ENCODE measurements at regions not wholly inside any gene's neighbourhood (a gene's known extent, or its start where the extent isn't known, plus 50 kb on each side); places are given as distances from the start of the nearest gene placed in this dataset.

GRCh38 chr3:67118635-67119034, 120.5 kb downstream of the KBTBD8 start:
- Histone ChIP-seq H3K36me3 (ENCODE audit: insufficient read depth, low read length) (no peaks in the 10 kb centered on the region), H3F3A (ENCODE audit: low read depth) (no peaks in the 10 kb centered on the region), H3K4me2 (ENCODE audit: low read depth, low read length, poor library complexity, severe bottlenecking) (no peak overlapping the region), H3K27me3 (ENCODE audit: insufficient read depth, low read length, poor library complexity, severe bottlenecking) (no peaks in the 10 kb centered on the region), H3K4me3 (ENCODE audit: low read length, poor library complexity, severe bottlenecking) (no peak overlapping the region), H3K4me1 (ENCODE audit: insufficient read depth, low read length, poor library complexity, severe bottlenecking) (no peaks in the 10 kb centered on the region), H3K9me3 (ENCODE audit: insufficient read depth, low read depth, low read length) (no peaks in the 10 kb centered on the region), H4K20me1 (ENCODE audit: insufficient read depth, low read length, poor library complexity, severe bottlenecking) (no peaks in the 10 kb centered on the region), H2AFZ (ENCODE audit: low read length) (no peak overlapping the region), H3K9ac (ENCODE audit: low read depth, low read length, poor library complexity, severe bottlenecking) (no peak overlapping the region), H3K79me2 (ENCODE audit: insufficient read depth, low read length) (no peaks in the 10 kb centered on the region), H3K9me2 (replicated peaks; ENCODE audit: low read depth, low read length) (no peaks in the 10 kb centered on the region)
- TF ChIP-seq EZH2phosphoT487 (IDR thresholded peaks at IDR 0.05; ENCODE audit: borderline replicate concordance) (no peak), CTCF (conservative IDR thresholded peaks at IDR 0.05; ENCODE audit: low read length) (no peak)

- no peaks in the 10 kb centered on the region for H3K27me3 ChIP-seq (ENCODE audit: insufficient read depth, low read length, poor library complexity, severe bottlenecking)
- H3K9me3 ChIP-seq (ENCODE audit: insufficient read depth, low read depth, low read length), result no peaks in the 10 kb centered on the region
Measured at GRCh38 chr3:67123914-67124313, 125.8 kb downstream of the KBTBD8 start.

GRCh38 chr3:67127254-67127653, 129.1 kb downstream of the KBTBD8 start:
- no peak overlapping the region for H3K9ac ChIP-seq (ENCODE audit: low read depth, low read length, poor library complexity, severe bottlenecking)
- H3K36me3 ChIP-seq (ENCODE audit: insufficient read depth, low read length), result no peaks in the 10 kb centered on the region
- no peaks in the 10 kb centered on the region for H3K79me2 ChIP-seq (ENCODE audit: insufficient read depth, low read length)
- H2AFZ ChIP-seq (ENCODE audit: low read length), result no peak overlapping the region
- no peaks in the 10 kb centered on the region for H3F3A ChIP-seq (ENCODE audit: low read depth)
- no peaks in the 10 kb centered on the region for H3K9me2 ChIP-seq (replicated peaks; ENCODE audit: low read depth, low read length)
- no peaks in the 10 kb centered on the region for H3K9me3 ChIP-seq (ENCODE audit: insufficient read depth, low read depth, low read length)
- no peak overlapping the region for H3K4me2 ChIP-seq (ENCODE audit: low read depth, low read length, poor library complexity, severe bottlenecking)
- H4K20me1 ChIP-seq (ENCODE audit: insufficient read depth, low read length, poor library complexity, severe bottlenecking), result no peaks in the 10 kb centered on the region
- H3K27me3 ChIP-seq (ENCODE audit: insufficient read depth, low read length, poor library complexity, severe bottlenecking), result no peaks in the 10 kb centered on the region
- TF ChIP-seq EZH2phosphoT487 (IDR thresholded peaks at IDR 0.05; ENCODE audit: borderline replicate concordance) (no peak), CTCF (conservative IDR thresholded peaks at IDR 0.05; ENCODE audit: low read length) (no peak)
- H3K4me3 ChIP-seq (ENCODE audit: low read length, poor library complexity, severe bottlenecking), result no peak overlapping the region
- H3K4me1 ChIP-seq (ENCODE audit: insufficient read depth, low read length, poor library complexity, severe bottlenecking), result no peaks in the 10 kb centered on the region

More at GRCh38 chr3:67123914-67124313, 125.8 kb downstream of the KBTBD8 start:
- no peaks in the 10 kb centered on the region for H3K4me1 ChIP-seq (ENCODE audit: insufficient read depth, low read length, poor library complexity, severe bottlenecking)
- no peaks in the 10 kb centered on the region for H3K79me2 ChIP-seq (ENCODE audit: insufficient read depth, low read length)
- no peak overlapping the region for H3K9ac ChIP-seq (ENCODE audit: low read depth, low read length, poor library complexity, severe bottlenecking)
- H3K4me3 ChIP-seq (ENCODE audit: low read length, poor library complexity, severe bottlenecking), result no peak overlapping the region
- no peak overlapping the region for H3K4me2 ChIP-seq (ENCODE audit: low read depth, low read length, poor library complexity, severe bottlenecking)
- TF ChIP-seq EZH2phosphoT487 (IDR thresholded peaks at IDR 0.05; ENCODE audit: borderline replicate concordance) (no peak), CTCF (conservative IDR thresholded peaks at IDR 0.05; ENCODE audit: low read length) (no peak)
- H3K36me3 ChIP-seq (ENCODE audit: insufficient read depth, low read length), result no peaks in the 10 kb centered on the region
- no peaks in the 10 kb centered on the region for H4K20me1 ChIP-seq (ENCODE audit: insufficient read depth, low read length, poor library complexity, severe bottlenecking)
- H3F3A ChIP-seq (ENCODE audit: low read depth), result no peaks in the 10 kb centered on the region
- H3K9me2 ChIP-seq (replicated peaks; ENCODE audit: low read depth, low read length), result no peaks in the 10 kb centered on the region
- no peak overlapping the region for H2AFZ ChIP-seq (ENCODE audit: low read length)
